ENCODE measurements at regions not wholly inside any gene's neighbourhood (a gene's known extent, or its start where the extent isn't known, plus 50 kb on each side); places are given as distances from the start of the nearest gene placed in this dataset.

DNA sequence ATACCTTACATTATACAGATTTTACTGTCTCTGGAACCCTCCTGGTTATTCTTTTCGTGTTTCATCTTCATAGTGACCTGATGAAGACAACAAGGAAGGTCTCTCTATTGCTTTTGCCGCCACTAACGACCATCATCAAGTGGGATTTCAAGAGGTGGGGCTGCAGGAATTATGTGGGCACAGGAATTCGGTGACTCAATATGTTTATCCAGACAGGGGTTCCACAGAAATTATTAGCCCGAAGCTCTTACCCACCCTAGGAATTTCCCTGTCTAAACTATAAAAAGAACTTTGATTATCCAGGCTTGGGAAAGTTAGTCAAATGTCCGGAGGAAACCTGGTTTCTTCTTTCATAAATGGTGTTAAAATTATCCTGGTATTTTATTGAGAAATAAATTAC is 566.8 kb upstream of the TENM4 start:
- WGBS (ENCODE audit: missing lambda C conversion rate) = 4% methylated on average over 6 of the region's 6 CpGs
- ATAC-seq (no peak), FAIRE-seq (no peak), DNase-seq (ENCODE audit: low read depth in 1 of 2, low spot score in 1 of 2) (no peak)
- H3K4me3 ChIP-seq = no peak overlapping the region
- POLR2A ChIA-PET = no interaction called here
- CTCF ChIA-PET = interaction anchor here (1.6 kb wide), 1 partner anchor 36 kb away, joined by 3 read pairs; no protein-coding TSS in a partner anchor
- H3K4me1 ChIP-seq = no peaks in the 10 kb centered on the region
- H3K9me3 ChIP-seq = no peaks in the 10 kb centered on the region
- no peak for TF ChIP-seq CBX2 (IDR thresholded peaks at IDR 0.05; ENCODE audit: borderline replicate concordance, low read depth)
- TF ChIP-seq, protein P1, sequence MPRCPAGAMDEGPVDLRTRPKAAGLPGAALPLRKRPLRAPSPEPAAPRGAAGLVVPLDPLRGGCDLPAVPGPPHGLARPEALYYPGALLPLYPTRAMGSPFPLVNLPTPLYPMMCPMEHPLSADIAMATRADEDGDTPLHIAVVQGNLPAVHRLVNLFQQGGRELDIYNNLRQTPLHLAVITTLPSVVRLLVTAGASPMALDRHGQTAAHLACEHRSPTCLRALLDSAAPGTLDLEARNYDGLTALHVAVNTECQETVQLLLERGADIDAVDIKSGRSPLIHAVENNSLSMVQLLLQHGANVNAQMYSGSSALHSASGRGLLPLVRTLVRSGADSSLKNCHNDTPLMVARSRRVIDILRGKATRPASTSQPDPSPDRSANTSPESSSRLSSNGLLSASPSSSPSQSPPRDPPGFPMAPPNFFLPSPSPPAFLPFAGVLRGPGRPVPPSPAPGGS (IDR thresholded peaks at IDR 0.05) = no peak
- no peak for TF ChIP-seq FOSB (CRISPR knock-in tag; IDR thresholded peaks at IDR 0.05)
- TF ChIP-seq CHD2 (IDR thresholded peaks at IDR 0.05; ENCODE audit: low read length, partially characterized antibody) = no peak
- TF ChIP-seq, protein P2, sequence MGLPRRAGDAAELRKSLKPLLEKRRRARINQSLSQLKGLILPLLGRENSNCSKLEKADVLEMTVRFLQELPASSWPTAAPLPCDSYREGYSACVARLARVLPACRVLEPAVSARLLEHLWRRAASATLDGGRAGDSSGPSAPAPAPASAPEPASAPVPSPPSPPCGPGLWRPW (IDR thresholded peaks at IDR 0.05) = no peak
- TF ChIP-seq HOXA7 (CRISPR knock-in tag; IDR thresholded peaks at IDR 0.05) = no peak
- H3K27ac ChIP-seq = no peak overlapping the region
- no peak overlapping the region for H3K4me2 ChIP-seq

DNA sequence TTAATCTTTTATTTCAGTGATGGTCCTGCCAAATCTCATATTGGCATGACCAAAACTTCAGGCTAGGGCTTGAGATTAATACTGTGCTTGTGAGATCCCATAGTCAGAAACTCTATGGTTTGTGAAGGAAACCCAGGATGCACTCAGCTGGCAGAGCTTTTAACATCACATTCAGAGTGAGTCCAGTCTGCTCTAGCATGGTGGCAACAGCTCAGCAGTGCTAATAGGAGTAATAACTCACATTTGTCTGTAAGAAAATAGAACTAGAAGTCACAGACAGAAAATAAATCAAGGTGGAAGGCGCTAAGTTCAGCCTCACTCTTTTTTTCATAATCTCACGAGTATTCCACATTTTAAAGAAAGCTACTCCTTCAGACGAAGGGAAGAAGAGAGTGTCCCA is 549.3 kb upstream of the TENM4 start:
- TF ChIP-seq, protein P3, sequence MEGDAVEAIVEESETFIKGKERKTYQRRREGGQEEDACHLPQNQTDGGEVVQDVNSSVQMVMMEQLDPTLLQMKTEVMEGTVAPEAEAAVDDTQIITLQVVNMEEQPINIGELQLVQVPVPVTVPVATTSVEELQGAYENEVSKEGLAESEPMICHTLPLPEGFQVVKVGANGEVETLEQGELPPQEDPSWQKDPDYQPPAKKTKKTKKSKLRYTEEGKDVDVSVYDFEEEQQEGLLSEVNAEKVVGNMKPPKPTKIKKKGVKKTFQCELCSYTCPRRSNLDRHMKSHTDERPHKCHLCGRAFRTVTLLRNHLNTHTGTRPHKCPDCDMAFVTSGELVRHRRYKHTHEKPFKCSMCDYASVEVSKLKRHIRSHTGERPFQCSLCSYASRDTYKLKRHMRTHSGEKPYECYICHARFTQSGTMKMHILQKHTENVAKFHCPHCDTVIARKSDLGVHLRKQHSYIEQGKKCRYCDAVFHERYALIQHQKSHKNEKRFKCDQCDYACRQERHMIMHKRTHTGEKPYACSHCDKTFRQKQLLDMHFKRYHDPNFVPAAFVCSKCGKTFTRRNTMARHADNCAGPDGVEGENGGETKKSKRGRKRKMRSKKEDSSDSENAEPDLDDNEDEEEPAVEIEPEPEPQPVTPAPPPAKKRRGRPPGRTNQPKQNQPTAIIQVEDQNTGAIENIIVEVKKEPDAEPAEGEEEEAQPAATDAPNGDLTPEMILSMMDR (IDR thresholded peaks at IDR 0.05) = no peak
- H3K9me3 ChIP-seq = no peaks in the 10 kb centered on the region
- no peak overlapping the region for H3K4me2 ChIP-seq
- CTCF ChIA-PET = no interaction called here
- no peaks in the 10 kb centered on the region for H3K4me1 ChIP-seq
- no peak for DNase-seq (ENCODE audit: low read depth in 1 of 2, low spot score in 1 of 2)
- POLR2A ChIA-PET = no interaction called here
- ATAC-seq = no peak
- H3K4me3 ChIP-seq = no peak overlapping the region
- 4% methylated on average over 3 of the region's 3 CpGs for WGBS (ENCODE audit: missing lambda C conversion rate)
- FAIRE-seq = no peak
- no peak overlapping the region for H3K27ac ChIP-seq

DNA sequence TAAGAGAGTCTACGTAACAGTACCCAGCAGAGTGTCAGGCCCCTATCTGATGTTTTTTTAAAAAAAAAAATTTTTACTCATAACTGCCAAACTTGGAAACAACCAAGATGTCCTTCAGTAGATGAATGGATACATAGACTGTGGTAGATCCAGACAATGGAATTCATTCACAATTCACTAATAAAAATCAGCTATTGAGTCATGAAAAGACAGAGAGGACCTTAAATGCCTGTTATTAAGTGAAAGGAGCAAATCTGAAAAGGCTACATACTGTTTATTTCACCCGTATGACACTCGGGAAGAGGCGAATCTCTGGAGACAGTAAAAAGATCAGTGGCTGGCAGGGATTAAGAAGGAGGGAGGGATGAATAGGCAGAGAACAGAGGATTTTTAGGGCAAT is 541.4 kb upstream of the TENM4 start:
- Histone ChIP-seq H3K9me3 (no peaks in the 10 kb centered on the region), H3K4me1 (no peaks in the 10 kb centered on the region), H3K4me3 (no peak overlapping the region), H3K27ac (no peak overlapping the region), H3K4me2 (no peak overlapping the region)
- ChIA-PET POLR2A (no interaction called here), CTCF (no interaction called here)
- FAIRE-seq (no peak), ATAC-seq (no peak), DNase-seq (ENCODE audit: low read depth in 1 of 2, low spot score in 1 of 2) (no peak)
- TF ChIP-seq, protein P4, sequence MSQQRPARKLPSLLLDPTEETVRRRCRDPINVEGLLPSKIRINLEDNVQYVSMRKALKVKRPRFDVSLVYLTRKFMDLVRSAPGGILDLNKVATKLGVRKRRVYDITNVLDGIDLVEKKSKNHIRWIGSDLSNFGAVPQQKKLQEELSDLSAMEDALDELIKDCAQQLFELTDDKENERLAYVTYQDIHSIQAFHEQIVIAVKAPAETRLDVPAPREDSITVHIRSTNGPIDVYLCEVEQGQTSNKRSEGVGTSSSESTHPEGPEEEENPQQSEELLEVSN (IDR thresholded peaks at IDR 0.05; ENCODE audit: borderline replicate concordance, low read depth) = no peak
- WGBS (ENCODE audit: missing lambda C conversion rate) = 7% methylated on average over 4 of the region's 4 CpGs

DNA sequence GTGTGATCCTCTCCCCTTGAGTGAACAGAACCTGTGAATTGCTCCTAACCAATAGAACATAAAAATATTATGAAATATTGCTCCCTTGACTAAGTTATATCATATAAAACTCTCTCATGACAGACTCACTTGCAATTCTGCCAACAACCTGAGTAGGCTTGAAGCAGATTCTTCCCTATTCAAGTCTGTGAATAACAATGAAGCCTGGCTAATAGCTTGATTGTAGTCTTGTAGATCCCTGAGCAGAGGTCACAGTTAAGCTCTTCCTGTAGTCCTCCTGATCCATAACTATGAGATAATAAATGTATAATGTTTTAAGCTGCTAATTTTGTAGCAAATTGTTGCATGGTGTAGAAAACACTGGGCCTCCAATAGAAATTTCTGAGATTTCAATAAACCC is 540.1 kb upstream of the TENM4 start:
- no peak for FAIRE-seq
- no peak for ATAC-seq
- Histone ChIP-seq H3K9me3 (no peaks in the 10 kb centered on the region), H3K4me2 (no peak overlapping the region), H3K4me3 (no peak overlapping the region), H3K27ac (no peak overlapping the region), H3K4me1 (no peaks in the 10 kb centered on the region)
- DNase-seq (ENCODE audit: low read depth in 1 of 2, low spot score in 1 of 2) = no peak
- ChIA-PET CTCF (no interaction called here), POLR2A (no interaction called here)
- TF ChIP-seq TFCP2L1 (CRISPR knock-in tag; IDR thresholded peaks at IDR 0.05) = no peak
- TF ChIP-seq, protein P5, sequence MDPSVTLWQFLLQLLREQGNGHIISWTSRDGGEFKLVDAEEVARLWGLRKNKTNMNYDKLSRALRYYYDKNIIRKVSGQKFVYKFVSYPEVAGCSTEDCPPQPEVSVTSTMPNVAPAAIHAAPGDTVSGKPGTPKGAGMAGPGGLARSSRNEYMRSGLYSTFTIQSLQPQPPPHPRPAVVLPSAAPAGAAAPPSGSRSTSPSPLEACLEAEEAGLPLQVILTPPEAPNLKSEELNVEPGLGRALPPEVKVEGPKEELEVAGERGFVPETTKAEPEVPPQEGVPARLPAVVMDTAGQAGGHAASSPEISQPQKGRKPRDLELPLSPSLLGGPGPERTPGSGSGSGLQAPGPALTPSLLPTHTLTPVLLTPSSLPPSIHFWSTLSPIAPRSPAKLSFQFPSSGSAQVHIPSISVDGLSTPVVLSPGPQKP (IDR thresholded peaks at IDR 0.05; ENCODE audit: low read depth, low read length) = no peak
- no peak for TF ChIP-seq NPAS2 (CRISPR knock-in tag; IDR thresholded peaks at IDR 0.05; ENCODE audit: borderline replicate concordance)
- TF ChIP-seq KDM5A (IDR thresholded peaks at IDR 0.05) = no peak
- TF ChIP-seq SREBF2 (IDR thresholded peaks at IDR 0.05) = no peak
- TF ChIP-seq, protein P6, sequence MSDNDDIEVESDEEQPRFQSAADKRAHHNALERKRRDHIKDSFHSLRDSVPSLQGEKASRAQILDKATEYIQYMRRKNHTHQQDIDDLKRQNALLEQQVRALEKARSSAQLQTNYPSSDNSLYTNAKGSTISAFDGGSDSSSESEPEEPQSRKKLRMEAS (IDR thresholded peaks at IDR 0.05) = no peak
- TF ChIP-seq SMC3 (IDR thresholded peaks at IDR 0.05) = no peak
- no peak for TF ChIP-seq FOXS1 (CRISPR knock-in tag; IDR thresholded peaks at IDR 0.05)
- TF ChIP-seq HEYL (CRISPR knock-in tag; IDR thresholded peaks at IDR 0.05) = no peak
- TF ChIP-seq POLR2AphosphoS2 (conservative IDR thresholded peaks at IDR 0.05; ENCODE audit: low read length) = no peak
- TF ChIP-seq NR3C1 (IDR thresholded peaks at IDR 0.05) = no peak
- TF ChIP-seq EHF (CRISPR knock-in tag; IDR thresholded peaks at IDR 0.05) = no peak
- TF ChIP-seq RNF2 (IDR thresholded peaks at IDR 0.05; ENCODE audit: borderline replicate concordance, low read depth) = no peak
- TF ChIP-seq NFE2L2 (conservative IDR thresholded peaks at IDR 0.05; ENCODE audit: low read length) = no peak
- TF ChIP-seq MYC (IDR thresholded peaks at IDR 0.05; ENCODE audit: borderline replicate concordance, low read length) = no peak
- TF ChIP-seq ESRRA (IDR thresholded peaks at IDR 0.05; ENCODE audit: borderline replicate concordance, low read length) = no peak
- no peak for TF ChIP-seq MAFK (IDR thresholded peaks at IDR 0.05; ENCODE audit: partially characterized antibody)
- no peak for TF ChIP-seq HOXB5 (CRISPR knock-in tag; IDR thresholded peaks at IDR 0.05)
